Progenitor cell of endocrine pancreas (in vitro differentiated cells): ENCODE measurements at regions not wholly inside any gene's neighbourhood (a gene's known extent, or its start where the extent isn't known, plus 50 kb on each side); places are given as distances from the start of the nearest gene placed in this dataset.

Experiments used
- DNase-seq: peaks from one replicate; pipeline ENCODE4 v3.0.0; 2021; ENCODE audit warnings: low spot score; ENCODE audit not compliant: unreplicated experiment
- H3K27ac Mint-ChIP-seq: 2 replicates; pipeline ENCODE4 v1.8.0; 2021; ENCODE audit warnings: mild to moderate bottlenecking, moderate library complexity, mixed read lengths
- H3K27me3 Mint-ChIP-seq: 2 replicates; pipeline ENCODE4 v1.8.0; 2021; ENCODE audit warnings: mixed read lengths
- H3K36me3 Mint-ChIP-seq: 2 replicates; pipeline ENCODE4 v1.8.0; 2022; ENCODE audit warnings: mixed read lengths; ENCODE audit not compliant: insufficient read depth
- H3K4me1 Mint-ChIP-seq: 2 replicates; pipeline ENCODE4 v1.8.0; 2021; ENCODE audit warnings: low read depth, mixed read lengths
- H3K4me3 Mint-ChIP-seq: 2 replicates; pipeline ENCODE4 v1.8.0; 2021; ENCODE audit warnings: low read depth, mild to moderate bottlenecking, moderate library complexity, mixed read lengths
- H3K9me3 Mint-ChIP-seq: 2 replicates; pipeline ENCODE4 v1.8.0; 2021; ENCODE audit warnings: low read depth, mixed read lengths
- CTCF ChIP-seq: fragments of 200-600 bp; sonication (generic); IDR thresholded peaks from one replicate; pipeline ENCODE4 v1.5.0; 2021; ENCODE audit warnings: antibody characterized with exemption, mild to moderate bottlenecking; ENCODE audit not compliant: unreplicated experiment

- no peak overlapping the region for H3K27ac Mint-ChIP-seq
- H3K9me3 Mint-ChIP-seq: no peaks in the 10 kb centered on the region
- H3K4me1 Mint-ChIP-seq: no peaks in the 10 kb centered on the region
- TF ChIP-seq CTCF: no peak
- no peaks in the 10 kb centered on the region for H3K36me3 Mint-ChIP-seq
- no peak for DNase-seq
- H3K4me3 Mint-ChIP-seq: no peak overlapping the region
- no peaks in the 10 kb centered on the region for H3K27me3 Mint-ChIP-seq
Measured at GRCh38 chr9:19732441-19732951, 56.3 kb downstream of the SLC24A2 start.

- no peaks in the 10 kb centered on the region for H3K36me3 Mint-ChIP-seq
Measured at GRCh38 chr9:19728101-19728500, 60.7 kb downstream of the SLC24A2 start.

GRCh38 chr9:19725970-19726369, 62.9 kb downstream of the SLC24A2 start:
- Mint-ChIP-seq H3K27ac (no peak overlapping the region), H3K36me3 (no peaks in the 10 kb centered on the region), H3K4me1 (no peaks in the 10 kb centered on the region), H3K9me3 (no peaks in the 10 kb centered on the region), H3K27me3 (no peaks in the 10 kb centered on the region), H3K4me3 (no peak overlapping the region)
- no peak for DNase-seq
- TF ChIP-seq CTCF: no peak

More at GRCh38 chr9:19728101-19728500, 60.7 kb downstream of the SLC24A2 start:
- Mint-ChIP-seq H3K27ac (no peak overlapping the region), H3K4me1 (no peaks in the 10 kb centered on the region), H3K27me3 (no peaks in the 10 kb centered on the region), H3K9me3 (no peaks in the 10 kb centered on the region), H3K4me3 (no peak overlapping the region)
- no peak for TF ChIP-seq CTCF
- no peak for DNase-seq

- H3K36me3 Mint-ChIP-seq: no peaks in the 10 kb centered on the region
- H3K9me3 Mint-ChIP-seq: no peaks in the 10 kb centered on the region
- no peak for TF ChIP-seq CTCF
- no peak overlapping the region for H3K4me3 Mint-ChIP-seq
- no peaks in the 10 kb centered on the region for H3K27me3 Mint-ChIP-seq
- H3K27ac Mint-ChIP-seq: no peak overlapping the region
- DNase-seq: peak; percentile 16
- H3K4me1 Mint-ChIP-seq: no peaks in the 10 kb centered on the region
Measured at GRCh38 chr9:19720377-19720776, 68.5 kb downstream of the SLC24A2 start.

- H3K36me3 Mint-ChIP-seq: no peaks in the 10 kb centered on the region
- H3K27ac Mint-ChIP-seq: no peak overlapping the region
- no peak for TF ChIP-seq CTCF
- H3K4me3 Mint-ChIP-seq: no peak overlapping the region
- H3K9me3 Mint-ChIP-seq: peaks cover 3% of the 10 kb centered on the region
- no peak for DNase-seq
- H3K27me3 Mint-ChIP-seq: no peaks in the 10 kb centered on the region
- H3K4me1 Mint-ChIP-seq: peaks cover 11% of the 10 kb centered on the region
Measured at GRCh38 chr9:19703702-19704101, 85.1 kb downstream of the SLC24A2 start.
